HCT116 (cell line): ENCODE measurements at regions not wholly inside any gene's neighbourhood (a gene's known extent, or its start where the extent isn't known, plus 50 kb on each side); places are given as distances from the start of the nearest gene placed in this dataset.

Experiments used
- ATAC-seq: fragments of 200-7000 bp; cut with Tn5 transposase; 2 replicates; pipeline ENCODE4 v1.9.1; 2020; ENCODE audit warnings: mild to moderate bottlenecking, moderate library complexity
- BruUV-seq: library from RNA; stranded (reverse); fragments of 400-500 nt; replicated peaks from 2 replicates; lab custom pipeline; 2021; lab: Mats Ljungman, UMichigan
- CTCF ChIA-PET: fragments of 300-600 bp; sonication (Branson Sonifier 250); formaldehyde crosslinking; loops from one replicate; lab custom pipeline; 2021; ENCODE audit warnings: antibody characterized with exemption; lab: Charles Lee
- POLR2A ChIA-PET: fragments of 300-600, 350-600 bp; sonication (Branson Sonifier 250); formaldehyde crosslinking; loops from one replicate; lab custom pipeline; 2021; ENCODE audit warnings: antibody characterized with exemption; lab: Charles Lee
- RAD21 ChIA-PET, 2 experiments: fragments of 300-600 bp; sonication (Branson Sonifier 250); formaldehyde crosslinking; loops; one replicate each; lab custom pipeline; 2023; ENCODE audit warnings: low total read pairs in 2 of 2; ENCODE audit not compliant: uncharacterized antibody in 2 of 2, unreplicated experiment in 2 of 2, low non-redundant PET in 1 of 2; lab: Charles Lee
- DNase-seq: peaks from one replicate; pipeline ENCODE4 v3.0.0-alpha.2; 2010; ENCODE audit warnings: low read depth, low spot score
- H2AFZ ChIP-seq: fragments of 200-600 bp; shearing (Covaris generic), sonication (generic); 2 replicates; pipeline ENCODE4 v1.6.1; 2017; ENCODE audit warnings: low read depth, mixed run types, mixed read lengths, antibody characterized with exemption, low read length; ENCODE audit not compliant: poor library complexity, severe bottlenecking
- H3K27ac ChIP-seq: 2 replicates; pipeline ENCODE4 v1.5.1; 2012; ENCODE audit warnings: low read depth, low read length
- H3K27me3 ChIP-seq: fragments of 200-600 bp; sonication (generic); 2 replicates; pipeline ENCODE4 v1.6.1; 2016; ENCODE audit warnings: mixed run types, low read length, mixed read lengths; ENCODE audit not compliant: insufficient read depth
- H3K36me3 ChIP-seq, 2 experiments: fragments of 200-500 bp in 1 of 2; fragments of 200-600 bp in 1 of 2; sonication (Bioruptor generic) in 1 of 2; sonication (generic) in 1 of 2; 2 replicates each; pipeline versions ENCODE4 v1.5.1 to v1.6.1; 2014 to 2016; ENCODE audit warnings: low read length in 2 of 2, inconsistent platforms in 1 of 2, mixed read lengths in 1 of 2, mixed run types in 1 of 2; ENCODE audit not compliant: insufficient read depth in 2 of 2, control insufficient read depth in 1 of 2
- H3K4me1 ChIP-seq, 2 experiments: fragments of 200-600 bp in 1 of 2; sonication (generic) in 1 of 2; 2 replicates each; pipeline versions ENCODE4 v1.5.1 to v1.6.1; 2012 to 2017; ENCODE audit warnings: low read length in 2 of 2, inconsistent platforms in 1 of 2, mild to moderate bottlenecking in 1 of 2, mixed read lengths in 1 of 2, mixed run types in 1 of 2, moderate library complexity in 1 of 2; ENCODE audit not compliant: insufficient read depth in 2 of 2, control insufficient read depth in 1 of 2
- H3K4me2 ChIP-seq: fragments of 200-600 bp; sonication (generic); 2 replicates; pipeline ENCODE4 v1.6.1; 2017; ENCODE audit warnings: mixed run types, low read length, mixed read lengths
- H3K4me3 ChIP-seq, 2 experiments: fragments of 200-600 bp in 1 of 2; sonication (generic) in 1 of 2; replicated peaks in 1 of 2; 2 replicates each; pipeline ENCODE4 v1.5.1; 2011 to 2016; ENCODE audit warnings: low read length in 2 of 2, control low read depth in 1 of 2, low read depth in 1 of 2, mild to moderate bottlenecking in 1 of 2, mixed read lengths in 1 of 2, mixed run types in 1 of 2
- H3K79me2 ChIP-seq: fragments of 200-600 bp; sonication (generic); 2 replicates; pipeline ENCODE4 v1.6.1; 2017; ENCODE audit warnings: mild to moderate bottlenecking, mixed run types, low read length, moderate library complexity, mixed read lengths; ENCODE audit not compliant: insufficient read depth
- H3K9ac ChIP-seq: fragments of 200-600 bp; sonication (generic); 2 replicates; pipeline ENCODE4 v1.6.1; 2016; ENCODE audit warnings: low read length, mixed read lengths
- H3K9me2 ChIP-seq: fragments of 200-600 bp; sonication (generic), shearing (Covaris generic); 2 replicates; pipeline ENCODE4 v1.6.1; 2017; ENCODE audit warnings: mixed run types, mild to moderate bottlenecking, moderate library complexity; ENCODE audit not compliant: insufficient read depth
- H3K9me3 ChIP-seq, 2 experiments: fragments of 200-500 bp in 1 of 2; fragments of 200-600 bp in 1 of 2; sonication (Bioruptor generic) in 1 of 2; sonication (generic) in 1 of 2; 2 replicates each; pipeline ENCODE4 v1.6.1; 2014 to 2017; ENCODE audit warnings: low read length in 2 of 2, mixed read lengths in 2 of 2, inconsistent platforms in 1 of 2, low read depth in 1 of 2, mild to moderate bottlenecking in 1 of 2, mixed run types in 1 of 2, moderate library complexity in 1 of 2; ENCODE audit not compliant: control insufficient read depth in 1 of 2, insufficient read depth in 1 of 2
- H4K20me1 ChIP-seq: fragments of 200-600 bp; sonication (generic), shearing (Covaris generic); 2 replicates; pipeline ENCODE4 v1.6.1; 2017; ENCODE audit warnings: mixed run types, mild to moderate bottlenecking, moderate library complexity; ENCODE audit not compliant: insufficient read depth
- CBX3 ChIP-seq: IDR thresholded peaks from 2 replicates; pipeline ENCODE4 v1.6.1; 2012; ENCODE audit warnings: low read depth
- CEBPB ChIP-seq: IDR thresholded peaks from 2 replicates; pipeline ENCODE4 v1.6.1; 2012; ENCODE audit warnings: low read depth
- EGR1 ChIP-seq: IDR thresholded peaks from 2 replicates; pipeline ENCODE4 v1.6.1; 2012; ENCODE audit warnings: low read depth
- ELF1 ChIP-seq: IDR thresholded peaks from 2 replicates; pipeline ENCODE4 v1.6.1; 2012; ENCODE audit warnings: low read depth, borderline replicate concordance
- EZH2 ChIP-seq: fragments of 200-600 bp; sonication (generic); IDR thresholded peaks from 2 replicates; pipeline ENCODE4 v1.6.1; 2017; ENCODE audit warnings: antibody characterized with exemption, mixed run types
- EZH2phosphoT487 ChIP-seq: fragments of 200-600 bp; IDR thresholded peaks from 2 replicates; pipeline ENCODE4 v1.6.1; 2018; ENCODE audit warnings: antibody characterized with exemption, borderline replicate concordance
- FOSL1 ChIP-seq: IDR thresholded peaks from 2 replicates; pipeline ENCODE4 v1.6.1; 2012; ENCODE audit warnings: low read depth
- POLR2AphosphoS5 ChIP-seq: IDR thresholded peaks from 2 replicates; pipeline ENCODE4 v1.6.1; 2011; ENCODE audit warnings: mild to moderate bottlenecking, low read depth, low read length, moderate library complexity
- RAD21 ChIP-seq: IDR thresholded peaks from 2 replicates; pipeline ENCODE4 v1.6.1; 2012; ENCODE audit warnings: low read depth, mild to moderate bottlenecking
- SIN3A ChIP-seq: IDR thresholded peaks from 2 replicates; pipeline ENCODE4 v1.6.1; 2012; ENCODE audit warnings: low read depth
- SRF ChIP-seq: IDR thresholded peaks from 2 replicates; pipeline ENCODE4 v1.6.1; 2012; ENCODE audit warnings: low read depth
- TCF7L2 ChIP-seq: IDR thresholded peaks from 2 replicates; pipeline ENCODE4 v1.7.0; 2011; ENCODE audit warnings: borderline replicate concordance, inconsistent platforms; ENCODE audit not compliant: insufficient read depth, insufficient read length; ENCODE audit errors: extremely low read depth
- intact Hi-C: fragments of 100-400 bp; cut with micrococcal nuclease; formaldehyde crosslinking; loops from 2 replicates; pipeline ENCODE4 v1.10.0; 2022
- TF ChIP-seq, protein P1 (sequence below): IDR thresholded peaks from 2 replicates; pipeline ENCODE4 v1.6.1; 2012
- TF ChIP-seq, protein P2 (sequence below): IDR thresholded peaks from 2 replicates; pipeline ENCODE4 v1.6.1; 2011; ENCODE audit warnings: mild to moderate bottlenecking, low read length, moderate library complexity; ENCODE audit not compliant: insufficient replicate concordance; ENCODE audit errors: extremely low read depth

DNA sequence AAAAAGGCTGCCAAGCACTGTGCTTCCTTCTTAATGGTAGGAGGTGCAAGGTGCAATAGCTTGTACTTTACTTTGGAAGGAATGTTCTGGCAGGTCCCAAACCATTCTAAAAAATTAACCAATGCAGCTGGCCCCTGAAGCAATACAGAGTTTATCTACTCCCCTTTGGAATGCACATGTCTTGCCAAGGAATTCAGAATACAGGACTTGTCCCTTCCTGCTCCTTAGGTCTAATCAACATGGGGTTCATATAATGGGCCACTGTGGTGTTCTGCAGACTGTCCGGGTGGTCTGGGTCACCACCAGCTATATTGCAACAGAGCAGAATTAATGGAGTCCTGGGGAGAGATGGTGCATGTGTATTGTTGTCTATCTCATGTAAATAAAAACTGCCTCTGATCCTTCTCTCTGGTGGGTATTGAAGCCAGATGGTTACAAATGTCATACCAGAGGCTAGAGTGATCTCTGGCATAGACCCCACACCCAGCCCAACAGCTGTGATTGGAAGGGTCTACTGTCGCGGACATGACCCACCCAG lies 112.8 kb downstream of the RIPK4 start:
- Histone ChIP-seq H2AFZ (no peak overlapping the region), H3K9ac (no peak overlapping the region), H3K4me2 (no peak overlapping the region), H3K4me3 (no peak overlapping the region), H3K4me1 (peaks cover 0 to 5% of the 10 kb centered on the region in 2 experiments; a peak in 2 of 4 replicates), H3K9me3 (no peaks in the 10 kb centered on the region), H3K27me3 (peaks cover 11% of the 10 kb centered on the region), H4K20me1 (no peaks in the 10 kb centered on the region), H3K79me2 (no peaks in the 10 kb centered on the region)
- CTCF ChIA-PET: no interaction called here
- no TSS peak for BruUV-seq
- POLR2A ChIA-PET: no interaction called here
- intact Hi-C loops: no loop called here
- TF ChIP-seq EZH2phosphoT487 (no peak), FOSL1 (no peak), ELF1 (no peak), CEBPB (no peak), SRF (no peak), EZH2 (no peak), POLR2AphosphoS5 (no peak), EGR1 (no peak), CBX3 (no peak), SIN3A (no peak), RAD21 (no peak), TCF7L2 (no peak)
- TF ChIP-seq, protein P1, sequence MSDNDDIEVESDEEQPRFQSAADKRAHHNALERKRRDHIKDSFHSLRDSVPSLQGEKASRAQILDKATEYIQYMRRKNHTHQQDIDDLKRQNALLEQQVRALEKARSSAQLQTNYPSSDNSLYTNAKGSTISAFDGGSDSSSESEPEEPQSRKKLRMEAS: no peak
- TF ChIP-seq, protein P2, sequence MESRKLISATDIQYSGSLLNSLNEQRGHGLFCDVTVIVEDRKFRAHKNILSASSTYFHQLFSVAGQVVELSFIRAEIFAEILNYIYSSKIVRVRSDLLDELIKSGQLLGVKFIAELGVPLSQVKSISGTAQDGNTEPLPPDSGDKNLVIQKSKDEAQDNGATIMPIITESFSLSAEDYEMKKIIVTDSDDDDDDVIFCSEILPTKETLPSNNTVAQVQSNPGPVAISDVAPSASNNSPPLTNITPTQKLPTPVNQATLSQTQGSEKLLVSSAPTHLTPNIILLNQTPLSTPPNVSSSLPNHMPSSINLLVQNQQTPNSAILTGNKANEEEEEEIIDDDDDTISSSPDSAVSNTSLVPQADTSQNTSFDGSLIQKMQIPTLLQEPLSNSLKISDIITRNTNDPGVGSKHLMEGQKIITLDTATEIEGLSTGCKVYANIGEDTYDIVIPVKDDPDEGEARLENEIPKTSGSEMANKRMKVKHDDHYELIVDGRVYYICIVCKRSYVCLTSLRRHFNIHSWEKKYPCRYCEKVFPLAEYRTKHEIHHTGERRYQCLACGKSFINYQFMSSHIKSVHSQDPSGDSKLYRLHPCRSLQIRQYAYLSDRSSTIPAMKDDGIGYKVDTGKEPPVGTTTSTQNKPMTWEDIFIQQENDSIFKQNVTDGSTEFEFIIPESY: no peak
- TF ChIP-seq, all 23 proteins: peak for 0
- Histone ChIP-seq H3K27ac (no peak overlapping the region), H3K9me2 (no peaks in the 10 kb centered on the region), H3K36me3 (no peaks in the 10 kb centered on the region)
- RAD21 ChIA-PET: interaction anchor here in 1 of 2 experiments (0.5 kb wide), 1 partner anchor 97 kb away, joined by 3 read pairs; no protein-coding TSS in a partner anchor
- ATAC-seq (no peak), DNase-seq (no peak)
